K562 (cell line): ENCODE measurements at regions not wholly inside any gene's neighbourhood (a gene's known extent, or its start where the extent isn't known, plus 50 kb on each side); places are given as distances from the start of the nearest gene placed in this dataset.

Experiments
- ATAC-seq: fragments of 200-7000 bp; cut with Tn5 transposase; 3 replicates; pipeline ENCODE4 v1.9.1; 2020; ENCODE audit warnings: moderate library complexity
- BruUV-seq: library from RNA; stranded (reverse); fragments of 400-500 nt; replicated peaks from 2 replicates; lab custom pipeline; 2021; lab: Mats Ljungman, UMichigan
- CTCF ChIA-PET: fragments of 300-600 bp; formaldehyde crosslinking; extraction: SDS; loops from one replicate; lab custom pipeline; 2021; ENCODE audit warnings: low intra/inter-chr PET ratio; lab: Yijun Ruan, JAX
- POLR2A ChIA-PET: fragments of 300-600, 350-650 bp; sonication (Branson Sonifier 250); formaldehyde crosslinking; extraction: SDS; loops from one replicate; lab custom pipeline; 2021; ENCODE audit warnings: antibody characterized with exemption, inconsistent platforms; lab: Yijun Ruan, JAX
- DNase-seq, 4 experiments: peaks; one replicate each; pipeline versions ENCODE4 v3.0.0 to v3.0.0-alpha.2; 2011 to 2018; ENCODE audit warnings: low spot score in 3 of 4, mixed read lengths in 3 of 4; ENCODE audit errors: extremely low read depth in 1 of 4
- FAIRE-seq: peaks from 2 replicates; lab custom pipeline; 2011; peaks lifted over from hg19 to GRCh38; lab: Jason Lieb, UNC
- H2AFZ ChIP-seq: 2 replicates; pipeline ENCODE4 v1.6.0; 2011; ENCODE audit warnings: low read depth, low read length, control low read depth, inconsistent platforms
- H3K27ac ChIP-seq: fragments of 200-600 bp; 3 replicates; pipeline ENCODE4 v1.8.0; 2011; ENCODE audit warnings: low read depth, mild to moderate bottlenecking, control low read depth, inconsistent platforms, low read length, moderate library complexity, mixed read lengths; ENCODE audit errors: extremely low read depth
- H3K27me3 ChIP-seq, 2 experiments: fragments of 300-600 bp in 1 of 2; 2 replicates in 1 of 2; 3 replicates in 1 of 2; pipeline versions ENCODE4 v1.6.0 to v1.8.0; 2011; ENCODE audit warnings: inconsistent platforms in 2 of 2, low read length in 2 of 2, mild to moderate bottlenecking in 1 of 2, mixed read lengths in 1 of 2, moderate library complexity in 1 of 2; ENCODE audit not compliant: control insufficient read depth in 2 of 2, insufficient read depth in 2 of 2
- H3K36me3 ChIP-seq: fragments of 300-600 bp; 3 replicates; pipeline ENCODE4 v1.8.0; 2011; ENCODE audit warnings: mild to moderate bottlenecking, low read length, inconsistent platforms; ENCODE audit not compliant: control insufficient read depth, insufficient read depth
- H3K4me1 ChIP-seq, 2 experiments: fragments of 200-600 bp in 1 of 2; replicated peaks in 1 of 2; 2 replicates in 1 of 2; 3 replicates in 1 of 2; pipeline versions ENCODE4 v1.5.1 to v1.8.0; 2011; ENCODE audit warnings: inconsistent platforms in 2 of 2, low read length in 2 of 2, mild to moderate bottlenecking in 1 of 2, mixed read lengths in 1 of 2, moderate library complexity in 1 of 2; ENCODE audit not compliant: control insufficient read depth in 2 of 2, insufficient read depth in 2 of 2
- H3K4me2 ChIP-seq: 2 replicates; pipeline ENCODE4 v1.6.1; 2011; ENCODE audit warnings: low read length, control low read depth, inconsistent platforms, mixed read lengths; ENCODE audit not compliant: insufficient read depth
- H3K4me3 ChIP-seq: fragments of 200-600 bp; sonication (generic), shearing (Covaris generic); 2 replicates; pipeline ENCODE4 v1.5.1; 2016; ENCODE audit warnings: control low read depth, inconsistent platforms
- H3K79me2 ChIP-seq: fragments of 200-600 bp; 3 replicates; pipeline ENCODE4 v1.8.0; 2011; ENCODE audit warnings: low read length, inconsistent platforms; ENCODE audit not compliant: control insufficient read depth, insufficient read depth
- H3K9ac ChIP-seq, 2 experiments: 2 replicates each; pipeline versions ENCODE4 v1.6.0 to v1.6.1; 2011; ENCODE audit warnings: low read depth in 2 of 2, low read length in 2 of 2, control low read depth in 1 of 2, inconsistent platforms in 1 of 2, mild to moderate bottlenecking in 1 of 2, mixed read lengths in 1 of 2; ENCODE audit not compliant: insufficient read depth in 1 of 2
- H3K9me1 ChIP-seq: one replicate; pipeline ENCODE4 v1.6.0; 2011; ENCODE audit warnings: inconsistent platforms, mild to moderate bottlenecking, low read length, moderate library complexity; ENCODE audit not compliant: control insufficient read depth, insufficient read depth
- H3K9me3 ChIP-seq: replicated peaks from 2 replicates; pipeline ENCODE4 v1.5.1; 2011; ENCODE audit warnings: low read depth, low read length, inconsistent platforms; ENCODE audit not compliant: control insufficient read depth, insufficient read depth
- H4K20me1 ChIP-seq: replicated peaks from 2 replicates; pipeline ENCODE4 v1.6.1; 2011; ENCODE audit warnings: low read length, inconsistent platforms, mixed read lengths; ENCODE audit not compliant: control insufficient read depth, insufficient read depth
- FOXO4 ChIP-seq: fragments of 450-650 bp; formaldehyde crosslinking; IDR thresholded peaks from 2 replicates; pipeline ENCODE4 v1.4.0; 2020; ENCODE audit warnings: mild to moderate bottlenecking, moderate library complexity
- KDM2B ChIP-seq: fragments of 250-450 bp; sonication (Bioruptor Pico); IDR thresholded peaks from 2 replicates; pipeline ENCODE4 v1.8.0; 2021; ENCODE audit warnings: mild to moderate bottlenecking, moderate library complexity
- NONO ChIP-seq, 2 experiments: fragments of 200-400 bp in 1 of 2; fragments of 450-650 bp in 1 of 2; formaldehyde crosslinking in 1 of 2; IDR thresholded peaks; 2 replicates each; pipeline ENCODE4 v1.6.1; 2017; ENCODE audit warnings: low read depth in 2 of 2, mild to moderate bottlenecking in 2 of 2, moderate library complexity in 2 of 2, low read length in 1 of 2
- PCBP1 ChIP-seq: fragments of 200-400 bp; formaldehyde crosslinking; IDR thresholded peaks from 2 replicates; pipeline ENCODE4 v1.6.1; 2018; ENCODE audit warnings: mild to moderate bottlenecking, low read depth, low read length; ENCODE audit not compliant: poor library complexity, severe bottlenecking
- ZNF830 ChIP-seq: fragments of 250-450 bp; sonication (Bioruptor Pico); IDR thresholded peaks from 2 replicates; pipeline ENCODE4 v1.5.0; 2021; ENCODE audit warnings: mild to moderate bottlenecking
- in situ Hi-C: fragments of 300-500 bp; cut with MboI; formaldehyde crosslinking; loops from 4 replicates; pipeline ENCODE4 v1.15.0; 2018; ENCODE audit warnings: inconsistent platforms, mixed read lengths
- intact Hi-C: fragments of 100-400 bp; cut with micrococcal nuclease; formaldehyde crosslinking; loops from 2 replicates; pipeline ENCODE4 v1.14.2; 2022
- TF ChIP-seq, protein P1 (sequence below), 2 experiments: fragments of 450-650 bp; conservative IDR thresholded peaks; 2 replicates each; pipeline ENCODE4 v1.6.1; 2017; ENCODE audit warnings: mild to moderate bottlenecking in 2 of 2, moderate library complexity in 2 of 2

- in situ Hi-C loops, result no loop called here
- FAIRE-seq (no peak), ATAC-seq (no peak)
Measured at GRCh38 chr4:162945713-162946112, 221.0 kb downstream of the NAF1 start.

More at GRCh38 chr4:162945713-162946112, 221.0 kb downstream of the NAF1 start:
- ChIA-PET POLR2A (no interaction called here), CTCF (no interaction called here)
- Histone ChIP-seq H3K9ac (no peak overlapping the region), H3K36me3 (no peaks in the 10 kb centered on the region), H3K27ac (no peak overlapping the region), H3K9me1 (no peaks in the 10 kb centered on the region)
- intact Hi-C loops, result no loop called here
- DNase-seq, result no peak
- TF ChIP-seq KDM2B (CRISPR knock-in tag) (no peak), PCBP1 (no peak), ZNF830 (CRISPR knock-in tag) (no peak), FOXO4 (CRISPR knock-in tag) (no peak), NONO (IDR thresholded peaks at IDR 0.05; ENCODE audit: low read depth in 2 of 2, low read length in 1 of 2) (no peak)
- TF ChIP-seq, protein P1, sequence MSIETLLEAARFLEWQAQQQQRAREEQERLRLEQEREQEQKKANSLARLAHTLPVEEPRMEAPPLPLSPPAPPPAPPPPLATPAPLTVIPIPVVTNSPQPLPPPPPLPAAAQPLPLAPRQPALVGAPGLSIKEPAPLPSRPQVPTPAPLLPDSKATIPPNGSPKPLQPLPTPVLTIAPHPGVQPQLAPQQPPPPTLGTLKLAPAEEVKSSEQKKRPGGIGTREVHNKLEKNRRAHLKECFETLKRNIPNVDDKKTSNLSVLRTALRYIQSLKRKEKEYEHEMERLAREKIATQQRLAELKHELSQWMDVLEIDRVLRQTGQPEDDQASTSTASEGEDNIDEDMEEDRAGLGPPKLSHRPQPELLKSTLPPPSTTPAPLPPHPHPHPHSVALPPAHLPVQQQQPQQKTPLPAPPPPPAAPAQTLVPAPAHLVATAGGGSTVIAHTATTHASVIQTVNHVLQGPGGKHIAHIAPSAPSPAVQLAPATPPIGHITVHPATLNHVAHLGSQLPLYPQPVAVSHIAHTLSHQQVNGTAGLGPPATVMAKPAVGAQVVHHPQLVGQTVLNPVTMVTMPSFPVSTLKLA (conservative IDR thresholded peaks at IDR 0.05), result no peak
- TF ChIP-seq, all 486 proteins: peak for 0
- Histone ChIP-seq H4K20me1 (no peaks in the 10 kb centered on the region), H3K9me3 (no peaks in the 10 kb centered on the region), H2AFZ (no peak overlapping the region), H3K4me3 (no peak overlapping the region), H3K79me2 (no peaks in the 10 kb centered on the region), H3K27me3 (no peaks in the 10 kb centered on the region), H3K4me1 (no peaks in the 10 kb centered on the region; a peak in 1 of 5 replicates), H3K4me2 (no peak overlapping the region)
- no TSS peak for BruUV-seq
